Activated T-helper 1 cell treated with anti-CD3 and anti-CD28 coated beads, Interleukin-12 subunit alpha, Interleukin-12 subunit beta, Interleukin-2, Interleukin-4 antibody, amounts not matched to agents 30 ng/mL and 10 ng/mL and 1 ng/mL, durations not matched to agents 14 hours and 24 hours and 36 hours (primary cell): ENCODE measurements at regions not wholly inside any gene's neighbourhood (a gene's known extent, or its start where the extent isn't known, plus 50 kb on each side); places are given as distances from the start of the nearest gene placed in this dataset.

ENCODE experiments used
- DNase-seq: peaks from one replicate; pipeline ENCODE4 v3.0.0; 2021; ENCODE audit warnings: low spot score
- H3K27ac Mint-ChIP-seq: one replicate; pipeline ENCODE4 v1.8.0; 2021; ENCODE audit warnings: mild to moderate bottlenecking, mixed read lengths
- H3K27me3 Mint-ChIP-seq: one replicate; pipeline ENCODE4 v1.8.0; 2022; ENCODE audit warnings: mild to moderate bottlenecking, moderate library complexity, mixed read lengths; ENCODE audit not compliant: insufficient read depth
- H3K36me3 Mint-ChIP-seq: one replicate; pipeline ENCODE4 v1.8.0; 2021; ENCODE audit warnings: low read depth, mixed read lengths
- H3K4me1 Mint-ChIP-seq: one replicate; pipeline ENCODE4 v1.8.0; 2021; ENCODE audit warnings: low read depth, mixed read lengths
- H3K4me3 Mint-ChIP-seq: one replicate; pipeline ENCODE4 v1.8.0; 2021; ENCODE audit warnings: mild to moderate bottlenecking, moderate library complexity, mixed read lengths
- H3K9me3 Mint-ChIP-seq: one replicate; pipeline ENCODE4 v1.8.0; 2021; ENCODE audit warnings: mixed read lengths
- intact Hi-C: fragments of 100-400 bp; cut with micrococcal nuclease; formaldehyde crosslinking; loops from one replicate; pipeline ENCODE4 v1.15.1; 2024

GRCh38 chr13:24107955-24108614, 52.4 kb upstream of the SPATA13 start:
- no peaks in the 10 kb centered on the region for H3K9me3 Mint-ChIP-seq
- H3K4me3 Mint-ChIP-seq: no peak overlapping the region
- no peaks in the 10 kb centered on the region for H3K4me1 Mint-ChIP-seq
- no peaks in the 10 kb centered on the region for H3K36me3 Mint-ChIP-seq
- no peak for DNase-seq
- no peak overlapping the region for H3K27ac Mint-ChIP-seq
- intact Hi-C loops: no loop called here
- peaks cover 31% of the 10 kb centered on the region for H3K27me3 Mint-ChIP-seq

GRCh38 chr13:24108615-24108965, 51.9 kb upstream of the SPATA13 start:
- Mint-ChIP-seq H3K27ac (no peak overlapping the region), H3K4me3 (no peak overlapping the region), H3K36me3 (no peaks in the 10 kb centered on the region), H3K27me3 (peaks cover 27% of the 10 kb centered on the region), H3K9me3 (no peaks in the 10 kb centered on the region), H3K4me1 (no peaks in the 10 kb centered on the region)
- intact Hi-C loops: no loop called here
- DNase-seq: no peak

- Mint-ChIP-seq H3K27ac (no peak overlapping the region), H3K9me3 (no peaks in the 10 kb centered on the region), H3K4me3 (no peak overlapping the region), H3K4me1 (peaks cover 5% of the 10 kb centered on the region), H3K36me3 (no peaks in the 10 kb centered on the region), H3K27me3 (peaks cover 21% of the 10 kb centered on the region)
- intact Hi-C loops: no loop called here
- no peak for DNase-seq
Observed at GRCh38 chr13:24110011-24110410, 50.5 kb upstream of the SPATA13 start.
